ENCODE measurements at regions not wholly inside any gene's neighbourhood (a gene's known extent, or its start where the extent isn't known, plus 50 kb on each side); places are given as distances from the start of the nearest gene placed in this dataset.
A peak's percentile ranks its signal among the peaks of the same experiment; 100 is the strongest.

GRCh38 chr1:234958706-234959657 lies 169.7 kb downstream of the TOMM20 start:
- no peak for TF ChIP-seq CTCF (IDR thresholded peaks at IDR 0.05)
- TF ChIP-seq EP300 (IDR thresholded peaks at IDR 0.05): no peak
- TF ChIP-seq POLR2A (IDR thresholded peaks at IDR 0.05): no peak
- TF ChIP-seq POLR2AphosphoS5 (IDR thresholded peaks at IDR 0.05): no peak
- intact Hi-C loops (cut with DNase I): no loop called here
- Histone ChIP-seq H3K27me3 (no peaks in the 10 kb centered on the region), H3K9me3 (no peaks in the 10 kb centered on the region), H3K27ac (peak overlapping the region; percentile 0 to 76 (median 38)), H3K36me3 (no peaks in the 10 kb centered on the region), H3K4me1 (peaks cover 0 to 47% (median 43%) of the 10 kb centered on the region in 4 donors), H3K4me3 (no peak overlapping the region)
- 21 to 67% methylated on average over 21 of the region's 21 CpGs for WGBS, 2 donors
- DNase-seq: no peak

GRCh38 chr1:234958066-234958705 lies 170.5 kb downstream of the TOMM20 start:
- DNase-seq: no peak
- H3K27ac ChIP-seq: peak overlapping the region; percentile 45 to 76 (median 60)
- no peak overlapping the region for H3K4me3 ChIP-seq
- H3K27me3 ChIP-seq: no peaks in the 10 kb centered on the region
- no peak for TF ChIP-seq EP300 (IDR thresholded peaks at IDR 0.05)
- TF ChIP-seq CTCF (IDR thresholded peaks at IDR 0.05): no peak
- no peak for TF ChIP-seq POLR2A (IDR thresholded peaks at IDR 0.05)
- no peak for TF ChIP-seq POLR2AphosphoS5 (IDR thresholded peaks at IDR 0.05)
- 51 to 81% methylated on average over 13 of the region's 13 CpGs for WGBS, 2 donors
- H3K9me3 ChIP-seq: no peaks in the 10 kb centered on the region
- intact Hi-C loops (cut with DNase I): no loop called here
- H3K4me1 ChIP-seq: peaks cover 0 to 39% (median 38%) of the 10 kb centered on the region in 4 donors
- no peaks in the 10 kb centered on the region for H3K36me3 ChIP-seq

- Histone ChIP-seq H3K4me3 (no peak overlapping the region), H3K27me3 (no peaks in the 10 kb centered on the region), H3K4me1 (peaks cover 0 to 33% (median 33%) of the 10 kb centered on the region in 4 donors), H3K9me3 (no peaks in the 10 kb centered on the region), H3K36me3 (no peaks in the 10 kb centered on the region), H3K27ac (peak overlapping the region; percentile 45 to 76 (median 60))
- intact Hi-C loops (cut with DNase I): no loop called here
- 25 to 64% methylated on average over 14 of the region's 14 CpGs for WGBS, 2 donors
- no peak for DNase-seq
- TF ChIP-seq POLR2AphosphoS5 (IDR thresholded peaks at IDR 0.05): peak in 1 of 4 donors; percentile 30
- no peak for TF ChIP-seq CTCF (IDR thresholded peaks at IDR 0.05)
These were observed 171.1 kb downstream of the TOMM20 start for GRCh38 chr1:234957330-234958065.

- no peak for DNase-seq
- H3K27ac ChIP-seq: peak overlapping the region; percentile 45 to 76 (median 60)
- H3K4me1 ChIP-seq: peaks cover 0 to 27% (median 26%) of the 10 kb centered on the region in 4 donors
- WGBS, 2 donors: 40 to 53% methylated on average over 11 of the region's 11 CpGs
- no peaks in the 10 kb centered on the region for H3K27me3 ChIP-seq
- no peaks in the 10 kb centered on the region for H3K9me3 ChIP-seq
- intact Hi-C loops (cut with DNase I): no loop called here
- H3K4me3 ChIP-seq: no peak overlapping the region
- no peaks in the 10 kb centered on the region for H3K36me3 ChIP-seq
- TF ChIP-seq EP300 (IDR thresholded peaks at IDR 0.05) (no peak), POLR2A (IDR thresholded peaks at IDR 0.05) (no peak), CTCF (IDR thresholded peaks at IDR 0.05) (no peak), POLR2AphosphoS5 (IDR thresholded peaks at IDR 0.05) (peak in 1 of 4 donors; percentile 24)
These were observed 171.8 kb downstream of the TOMM20 start for GRCh38 chr1:234956821-234957329.
